PC-9 (cell line): ENCODE measurements at regions not wholly inside any gene's neighbourhood (a gene's known extent, or its start where the extent isn't known, plus 50 kb on each side); places are given as distances from the start of the nearest gene placed in this dataset.

Source experiments
- BruUV-seq: library from RNA; stranded (reverse); fragments of 400-500 nt; replicated peaks from 2 replicates; lab custom pipeline; 2021; lab: Mats Ljungman, UMichigan
- CTCF ChIA-PET: fragments of 300-600 bp; sonication (Branson Sonifier 250); formaldehyde crosslinking; loops from one replicate; lab custom pipeline; 2022; ENCODE audit warnings: antibody characterized with exemption; lab: Charles Lee
- POLR2A ChIA-PET: fragments of 300-600 bp; sonication (Branson Sonifier 250); formaldehyde crosslinking; loops from one replicate; lab custom pipeline; 2022; ENCODE audit warnings: antibody characterized with exemption; ENCODE audit not compliant: unreplicated experiment; lab: Charles Lee
- DNase-seq, 2 experiments: peaks; one replicate each; pipeline versions ENCODE4 v3.0.0 to v3.0.0-alpha.2; 2015 to 2022; ENCODE audit warnings: mixed read lengths in 1 of 2
- H2AFZ ChIP-seq: fragments of 200-600 bp; sonication (generic); 2 replicates; pipeline ENCODE4 v1.8.1; 2017; ENCODE audit warnings: antibody characterized with exemption
- H3F3A ChIP-seq: fragments of 200-600 bp; sonication (generic); 2 replicates; pipeline ENCODE4 v1.8.1; 2017; ENCODE audit warnings: antibody characterized with exemption, mild to moderate bottlenecking, low read depth; ENCODE audit not compliant: insufficient read depth
- H3K27ac ChIP-seq: fragments of 200-600 bp; sonication (generic); 2 replicates; pipeline ENCODE4 v1.6.1; 2016; ENCODE audit warnings: mixed run types
- H3K27me3 ChIP-seq: fragments of 200-600 bp; sonication (generic); 2 replicates; pipeline ENCODE4 v1.6.1; 2016; ENCODE audit warnings: low read depth, mixed run types; ENCODE audit not compliant: insufficient read depth
- H3K36me3 ChIP-seq: fragments of 200-600 bp; sonication (generic); 2 replicates; pipeline ENCODE4 v1.6.1; 2016; ENCODE audit warnings: low read depth, mixed run types
- H3K4me1 ChIP-seq: fragments of 200-600 bp; sonication (generic); replicated peaks from 2 replicates; pipeline ENCODE4 v1.6.1; 2016; ENCODE audit warnings: mixed run types; ENCODE audit not compliant: insufficient read depth
- H3K4me2 ChIP-seq: fragments of 200-600 bp; sonication (generic); 2 replicates; pipeline ENCODE4 v1.6.1; 2017; ENCODE audit warnings: mixed run types
- H3K4me3 ChIP-seq: fragments of 200-600 bp; sonication (generic); 2 replicates; pipeline ENCODE4 v1.6.1; 2016; ENCODE audit warnings: mixed run types
- H3K79me2 ChIP-seq: fragments of 200-600 bp; sonication (generic); 2 replicates; pipeline ENCODE4 v1.6.1; 2017; ENCODE audit warnings: low read depth, mixed run types
- H3K9me2 ChIP-seq: fragments of 200-600 bp; sonication (generic); 2 replicates; pipeline ENCODE4 v1.8.1; 2017; ENCODE audit warnings: mild to moderate bottlenecking; ENCODE audit not compliant: insufficient read depth
- H3K9me3 ChIP-seq: fragments of 200-600 bp; sonication (generic); 2 replicates; pipeline ENCODE4 v1.8.1; 2016; ENCODE audit warnings: low read depth; ENCODE audit not compliant: insufficient read depth
- H4K20me1 ChIP-seq: fragments of 200-600 bp; sonication (generic); 2 replicates; pipeline ENCODE4 v1.8.1; 2017; ENCODE audit not compliant: insufficient read depth
- EZH2 ChIP-seq: fragments of 200-600 bp; sonication (generic); IDR thresholded peaks from 2 replicates; pipeline ENCODE4 v1.8.0; 2017; ENCODE audit warnings: antibody characterized with exemption, low read depth
- intact Hi-C: fragments of 100-400 bp; cut with micrococcal nuclease; formaldehyde crosslinking; loops from one replicate; pipeline ENCODE4 v1.10.0; 2022; ENCODE audit not compliant: unreplicated experiment
- TF ChIP-seq, protein P1 (sequence below): fragments of 200-600 bp; sonication (generic); conservative IDR thresholded peaks from 2 replicates; pipeline ENCODE4 v1.6.1; 2017; ENCODE audit warnings: mixed run types, antibody characterized with exemption, mild to moderate bottlenecking, moderate library complexity

DNA sequence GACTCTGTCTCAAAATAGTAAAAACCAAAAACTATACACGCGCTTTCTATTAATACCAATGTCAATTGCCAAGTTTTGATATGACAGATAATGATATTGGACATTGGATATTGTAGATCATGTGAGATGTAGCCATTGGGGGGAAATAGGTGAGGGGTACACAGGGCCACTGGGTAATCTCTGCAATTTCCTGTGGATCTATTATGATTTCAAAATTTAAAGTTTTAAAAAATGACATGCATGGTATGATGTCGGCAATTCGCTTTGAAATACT lies 266.0 kb downstream of the PARN start:
- BruUV-seq: no TSS peak
- H3K4me1 ChIP-seq: peaks cover 32% of the 10 kb centered on the region
- intact Hi-C loops: loop anchor here (1.0 to 2.0 kb wide), 8 partner anchors 15 to 165 kb away; no protein-coding TSS in a partner anchor
- H3K27me3 ChIP-seq: no peaks in the 10 kb centered on the region
- peak overlapping the region; percentile 49; the same call in 1 of the 2 replicates for H3K4me3 ChIP-seq
- peak overlapping the region; percentile 34; the same call in 1 of the 2 replicates for H2AFZ ChIP-seq
- H3K36me3 ChIP-seq: no peaks in the 10 kb centered on the region
- no peaks in the 10 kb centered on the region for H3K9me3 ChIP-seq
- TF ChIP-seq, protein P1, sequence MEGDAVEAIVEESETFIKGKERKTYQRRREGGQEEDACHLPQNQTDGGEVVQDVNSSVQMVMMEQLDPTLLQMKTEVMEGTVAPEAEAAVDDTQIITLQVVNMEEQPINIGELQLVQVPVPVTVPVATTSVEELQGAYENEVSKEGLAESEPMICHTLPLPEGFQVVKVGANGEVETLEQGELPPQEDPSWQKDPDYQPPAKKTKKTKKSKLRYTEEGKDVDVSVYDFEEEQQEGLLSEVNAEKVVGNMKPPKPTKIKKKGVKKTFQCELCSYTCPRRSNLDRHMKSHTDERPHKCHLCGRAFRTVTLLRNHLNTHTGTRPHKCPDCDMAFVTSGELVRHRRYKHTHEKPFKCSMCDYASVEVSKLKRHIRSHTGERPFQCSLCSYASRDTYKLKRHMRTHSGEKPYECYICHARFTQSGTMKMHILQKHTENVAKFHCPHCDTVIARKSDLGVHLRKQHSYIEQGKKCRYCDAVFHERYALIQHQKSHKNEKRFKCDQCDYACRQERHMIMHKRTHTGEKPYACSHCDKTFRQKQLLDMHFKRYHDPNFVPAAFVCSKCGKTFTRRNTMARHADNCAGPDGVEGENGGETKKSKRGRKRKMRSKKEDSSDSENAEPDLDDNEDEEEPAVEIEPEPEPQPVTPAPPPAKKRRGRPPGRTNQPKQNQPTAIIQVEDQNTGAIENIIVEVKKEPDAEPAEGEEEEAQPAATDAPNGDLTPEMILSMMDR: no peak
- TF ChIP-seq EZH2: no peak
- ChIA-PET CTCF (interaction anchor here (0.5 to 1.0 kb wide), 4 partner anchors 53 to 181 kb away, joined by 3 to 6 read pairs (median 3); no protein-coding TSS in a partner anchor), POLR2A (interaction anchor here (0.5 to 1.1 kb wide), 9 partner anchors 20 to 444 kb away, joined by 3 to 11 read pairs (median 4); partner anchors contain the start of gene ERCC4)
- peaks cover 28% of the 10 kb centered on the region for H3F3A ChIP-seq
- H3K79me2 ChIP-seq: no peaks in the 10 kb centered on the region
- no peaks in the 10 kb centered on the region for H3K9me2 ChIP-seq
- H4K20me1 ChIP-seq: no peaks in the 10 kb centered on the region
- no peak for DNase-seq
- peak overlapping the region; percentile 94 for H3K4me2 ChIP-seq
- peak overlapping the region; percentile 98 for H3K27ac ChIP-seq

DNA sequence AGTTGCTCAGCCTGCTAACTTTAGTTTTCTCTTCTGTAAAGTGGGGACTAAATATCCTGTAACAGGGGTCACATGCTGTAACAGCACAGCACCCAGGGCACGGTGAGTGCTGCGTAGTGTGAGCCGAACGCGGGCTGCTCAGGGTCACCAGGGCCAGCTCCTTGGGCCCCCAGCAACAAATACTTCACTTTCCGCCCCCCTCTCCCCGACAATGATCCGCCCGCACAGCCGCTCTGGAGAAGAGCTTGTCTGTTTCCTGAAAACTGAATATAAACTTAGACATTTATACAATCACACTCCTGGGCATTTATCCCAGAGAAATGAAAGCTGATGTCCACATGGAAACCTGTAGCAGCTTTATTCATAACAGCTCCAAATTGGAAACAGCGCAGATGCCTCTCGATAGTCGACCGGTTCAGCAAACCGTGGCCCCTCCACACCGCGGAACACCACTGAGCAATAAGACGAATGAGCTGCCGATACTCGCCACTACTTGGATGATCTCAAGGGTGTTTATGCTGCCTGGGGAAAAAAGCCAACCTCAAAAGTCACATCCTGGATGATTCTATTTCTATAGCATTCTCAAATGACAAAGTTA lies 267.2 kb downstream of the PARN start:
- Histone ChIP-seq H2AFZ (no peak overlapping the region; the same call in 1 of the 2 replicates), H4K20me1 (no peaks in the 10 kb centered on the region), H3K79me2 (no peaks in the 10 kb centered on the region; the same call in 1 of the 2 replicates), H3K9me2 (no peaks in the 10 kb centered on the region), H3K9me3 (no peaks in the 10 kb centered on the region), H3K4me2 (peak overlapping the region; percentile 94), H3F3A (peaks cover 31% of the 10 kb centered on the region), H3K27ac (peak overlapping the region; percentile 98), H3K36me3 (no peaks in the 10 kb centered on the region), H3K27me3 (no peaks in the 10 kb centered on the region), H3K4me3 (no peak overlapping the region), H3K4me1 (peaks cover 36% of the 10 kb centered on the region)
- intact Hi-C loops: no loop called here
- BruUV-seq: TSS peak; percentile 72
- POLR2A ChIA-PET: interaction anchor here (0.5 to 0.6 kb wide), 5 partner anchors 15 to 1566 kb away, joined by 3 to 5 read pairs (median 3); no protein-coding TSS in a partner anchor
- CTCF ChIA-PET: no interaction called here
- TF ChIP-seq, protein P1: no peak
- TF ChIP-seq EZH2: no peak
- DNase-seq: peak; percentile 37 to 59

DNA sequence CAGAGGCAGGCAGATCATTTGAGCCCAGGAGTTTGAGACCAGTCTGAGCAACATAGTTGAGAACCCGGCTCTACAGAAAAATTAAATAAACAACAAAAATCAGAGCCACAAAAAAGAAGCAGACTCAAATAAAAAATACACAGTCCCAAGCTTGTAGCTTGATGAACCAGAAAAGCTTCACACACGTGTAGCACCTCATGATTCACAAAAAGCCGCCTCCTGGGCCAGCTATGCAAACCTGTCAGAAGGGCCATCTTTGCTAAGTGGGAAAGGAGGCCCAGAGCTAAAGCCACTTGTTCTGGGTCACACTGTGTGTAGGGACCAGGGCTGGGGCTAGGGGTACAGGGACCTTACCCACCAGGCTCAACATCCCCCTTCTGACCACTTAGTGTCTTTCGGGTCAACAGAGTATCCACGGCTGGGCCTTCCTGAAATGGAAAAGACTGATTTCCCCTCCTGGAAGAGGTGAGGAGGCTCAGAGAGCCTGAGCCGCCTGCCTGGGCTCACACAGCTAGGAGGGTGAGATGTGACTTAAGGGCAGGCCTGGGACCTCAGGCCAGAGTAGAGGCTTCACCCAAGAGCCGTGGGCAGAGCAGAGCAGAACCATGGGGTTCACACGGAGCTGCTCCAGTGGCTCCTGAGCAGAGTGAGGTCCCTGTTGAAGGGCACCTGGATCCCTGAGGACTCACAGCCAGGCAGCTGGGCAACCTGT lies 269.6 kb downstream of the PARN start:
- H3K27ac ChIP-seq: no peak overlapping the region

More for the DNA sequence above, 269.6 kb downstream of the PARN start:
- H2AFZ ChIP-seq: no peak overlapping the region
- intact Hi-C loops: no loop called here
- DNase-seq: no peak
- H3K4me3 ChIP-seq: no peak overlapping the region
- peaks cover 54% of the 10 kb centered on the region for H3K4me1 ChIP-seq
- no peaks in the 10 kb centered on the region for H3K36me3 ChIP-seq
- BruUV-seq: no TSS peak
- no peaks in the 10 kb centered on the region for H3K9me3 ChIP-seq
- no peaks in the 10 kb centered on the region for H3K9me2 ChIP-seq
- CTCF ChIA-PET: interaction anchor here (0.5 to 0.7 kb wide), 2 partner anchors 74 to 1607 kb away, joined by 6 to 8 read pairs; no protein-coding TSS in a partner anchor
- peaks cover 48% of the 10 kb centered on the region for H3F3A ChIP-seq
- H3K79me2 ChIP-seq: no peaks in the 10 kb centered on the region; the same call in 1 of the 2 replicates
- no peaks in the 10 kb centered on the region for H3K27me3 ChIP-seq
- POLR2A ChIA-PET: no interaction called here
- H4K20me1 ChIP-seq: no peaks in the 10 kb centered on the region
- H3K4me2 ChIP-seq: no peak overlapping the region
- no peak for TF ChIP-seq EZH2
- TF ChIP-seq, protein P1: no peak
